ENCODE measurements at regions not wholly inside any gene's neighbourhood (a gene's known extent, or its start where the extent isn't known, plus 50 kb on each side); places are given as distances from the start of the nearest gene placed in this dataset.

DNA sequence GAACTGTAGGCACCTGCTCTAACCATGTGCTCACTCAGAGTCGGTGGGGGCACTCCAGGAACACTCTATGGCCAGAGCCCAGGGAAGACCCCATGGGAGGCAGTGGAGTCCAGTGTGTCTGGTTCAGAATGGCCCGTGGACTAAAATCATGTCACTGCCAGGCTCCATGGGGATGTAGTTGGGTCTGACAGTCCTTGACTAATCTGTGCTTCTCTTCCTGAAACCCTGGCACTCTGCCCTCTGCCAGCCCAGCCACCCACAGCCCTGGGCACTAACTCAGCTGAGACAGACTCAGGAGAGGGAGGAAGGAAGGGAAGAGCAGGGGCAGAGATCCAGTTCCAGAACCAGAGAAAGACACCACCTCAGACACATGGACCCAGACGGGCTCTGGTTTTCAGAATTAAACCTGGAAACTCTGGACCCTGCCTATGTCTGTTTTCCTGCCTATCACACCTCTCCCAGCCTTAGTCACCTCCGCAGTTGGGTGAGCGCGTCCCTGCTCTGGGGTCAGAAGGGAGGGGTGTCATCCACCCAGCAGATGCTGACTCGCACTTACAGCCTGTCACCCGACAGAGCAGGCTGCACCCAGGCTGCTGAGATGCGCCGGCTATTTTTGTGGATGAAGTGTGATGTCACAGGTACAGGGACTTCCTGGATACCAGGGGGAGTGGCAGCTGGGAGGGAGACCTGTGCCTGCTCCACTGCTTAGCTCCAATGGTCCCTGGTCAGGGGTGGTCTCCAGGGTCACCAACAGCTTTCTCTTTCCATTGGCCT lies 56.8 kb upstream of the INSYN1 start:
- no peaks in the 10 kb centered on the region for H3K9me3 ChIP-seq (ENCODE audit: severe bottlenecking)
- ATAC-seq (ENCODE audit: low read depth) (peak; percentile 49), DNase-seq (ENCODE audit: low spot score) (no peak)
- H3K27ac ChIP-seq (ENCODE audit: poor library complexity, severe bottlenecking), result no peak overlapping the region
- H3K27me3 ChIP-seq (ENCODE audit: insufficient read depth, poor library complexity, severe bottlenecking), result no peaks in the 10 kb centered on the region
- no peaks in the 10 kb centered on the region for H3K4me1 ChIP-seq (ENCODE audit: insufficient read depth, poor library complexity, severe bottlenecking)
- no peaks in the 10 kb centered on the region for H3K36me3 ChIP-seq (ENCODE audit: low read depth)
- H3K4me3 ChIP-seq (ENCODE audit: severe bottlenecking), result no peak overlapping the region
- TF ChIP-seq, protein P1, sequence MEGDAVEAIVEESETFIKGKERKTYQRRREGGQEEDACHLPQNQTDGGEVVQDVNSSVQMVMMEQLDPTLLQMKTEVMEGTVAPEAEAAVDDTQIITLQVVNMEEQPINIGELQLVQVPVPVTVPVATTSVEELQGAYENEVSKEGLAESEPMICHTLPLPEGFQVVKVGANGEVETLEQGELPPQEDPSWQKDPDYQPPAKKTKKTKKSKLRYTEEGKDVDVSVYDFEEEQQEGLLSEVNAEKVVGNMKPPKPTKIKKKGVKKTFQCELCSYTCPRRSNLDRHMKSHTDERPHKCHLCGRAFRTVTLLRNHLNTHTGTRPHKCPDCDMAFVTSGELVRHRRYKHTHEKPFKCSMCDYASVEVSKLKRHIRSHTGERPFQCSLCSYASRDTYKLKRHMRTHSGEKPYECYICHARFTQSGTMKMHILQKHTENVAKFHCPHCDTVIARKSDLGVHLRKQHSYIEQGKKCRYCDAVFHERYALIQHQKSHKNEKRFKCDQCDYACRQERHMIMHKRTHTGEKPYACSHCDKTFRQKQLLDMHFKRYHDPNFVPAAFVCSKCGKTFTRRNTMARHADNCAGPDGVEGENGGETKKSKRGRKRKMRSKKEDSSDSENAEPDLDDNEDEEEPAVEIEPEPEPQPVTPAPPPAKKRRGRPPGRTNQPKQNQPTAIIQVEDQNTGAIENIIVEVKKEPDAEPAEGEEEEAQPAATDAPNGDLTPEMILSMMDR (IDR thresholded peaks at IDR 0.05; ENCODE audit: poor library complexity, severe bottlenecking), result no peak

DNA sequence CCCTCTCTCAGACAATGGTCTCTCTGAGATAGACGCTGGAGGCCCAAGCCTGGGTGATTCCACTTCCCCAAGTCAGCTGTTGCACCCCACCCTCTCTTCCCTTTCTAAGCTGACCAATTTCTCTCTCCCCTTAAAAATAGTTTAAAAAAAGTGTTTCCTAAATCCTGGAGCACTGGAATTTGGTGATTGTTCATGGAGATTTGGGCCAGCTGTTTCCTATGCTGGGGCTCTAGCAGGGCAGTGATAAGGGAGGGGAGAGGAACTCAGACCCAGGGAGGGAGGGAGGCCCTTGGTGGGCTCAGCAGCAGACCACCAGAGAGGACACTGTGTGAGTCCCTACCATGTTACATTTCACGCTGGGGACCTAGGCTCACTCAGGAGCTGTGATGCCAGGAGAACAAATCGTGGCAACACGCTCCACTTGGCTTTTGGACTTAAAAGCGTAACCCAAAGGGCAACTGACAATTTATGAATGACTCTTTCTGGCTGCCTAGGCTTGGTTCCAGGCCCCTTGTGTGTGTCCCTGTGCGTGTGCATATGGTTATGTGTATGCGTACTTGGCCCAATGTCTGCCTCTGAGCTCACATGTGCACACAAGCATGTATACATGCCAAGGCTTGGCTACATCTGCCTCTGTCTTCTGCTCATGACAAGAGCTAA lies 59.8 kb upstream of the INSYN1 start:
- H3K36me3 ChIP-seq (ENCODE audit: low read depth), result no peaks in the 10 kb centered on the region
- H3K27me3 ChIP-seq (ENCODE audit: insufficient read depth, poor library complexity, severe bottlenecking), result no peaks in the 10 kb centered on the region
- no peak overlapping the region for H3K4me3 ChIP-seq (ENCODE audit: severe bottlenecking)
- no peak overlapping the region for H3K27ac ChIP-seq (ENCODE audit: poor library complexity, severe bottlenecking)
- H3K4me1 ChIP-seq (ENCODE audit: insufficient read depth, poor library complexity, severe bottlenecking), result no peaks in the 10 kb centered on the region
- no peak for DNase-seq (ENCODE audit: low spot score)
- no peaks in the 10 kb centered on the region for H3K9me3 ChIP-seq (ENCODE audit: severe bottlenecking)
- TF ChIP-seq, protein P1 (IDR thresholded peaks at IDR 0.05; ENCODE audit: poor library complexity, severe bottlenecking), result no peak
- ATAC-seq (ENCODE audit: low read depth), result no peak

DNA sequence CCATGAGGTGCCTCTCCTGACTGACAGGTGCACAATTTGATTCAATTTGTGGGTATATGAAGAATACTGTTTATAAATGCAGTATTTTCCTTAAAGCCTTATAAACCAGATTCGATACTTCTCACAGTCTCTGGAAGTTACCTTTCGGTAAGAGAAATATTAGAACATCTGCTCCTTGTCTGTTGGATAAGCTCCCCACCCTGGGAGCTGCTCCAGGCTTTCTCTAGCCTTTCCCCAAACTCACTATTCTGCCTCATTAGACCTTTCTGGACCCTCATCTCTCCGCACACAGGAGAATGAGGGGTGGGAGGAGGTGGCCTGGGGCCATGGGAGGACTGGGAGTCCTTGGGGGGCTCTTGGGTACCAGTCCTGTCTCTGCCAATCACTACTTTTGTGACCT lies 59.8 kb upstream of the TBC1D21 start:
- TF ChIP-seq, protein P1 (IDR thresholded peaks at IDR 0.05; ENCODE audit: poor library complexity, severe bottlenecking), result no peak
- Histone ChIP-seq H3K4me3 (ENCODE audit: severe bottlenecking) (no peak overlapping the region), H3K27ac (ENCODE audit: poor library complexity, severe bottlenecking) (no peak overlapping the region), H3K27me3 (ENCODE audit: insufficient read depth, poor library complexity, severe bottlenecking) (no peaks in the 10 kb centered on the region), H3K36me3 (ENCODE audit: low read depth) (no peaks in the 10 kb centered on the region), H3K9me3 (ENCODE audit: severe bottlenecking) (no peaks in the 10 kb centered on the region), H3K4me1 (ENCODE audit: insufficient read depth, poor library complexity, severe bottlenecking) (no peaks in the 10 kb centered on the region)
- DNase-seq (ENCODE audit: low spot score) (no peak), ATAC-seq (ENCODE audit: low read depth) (no peak)

DNA sequence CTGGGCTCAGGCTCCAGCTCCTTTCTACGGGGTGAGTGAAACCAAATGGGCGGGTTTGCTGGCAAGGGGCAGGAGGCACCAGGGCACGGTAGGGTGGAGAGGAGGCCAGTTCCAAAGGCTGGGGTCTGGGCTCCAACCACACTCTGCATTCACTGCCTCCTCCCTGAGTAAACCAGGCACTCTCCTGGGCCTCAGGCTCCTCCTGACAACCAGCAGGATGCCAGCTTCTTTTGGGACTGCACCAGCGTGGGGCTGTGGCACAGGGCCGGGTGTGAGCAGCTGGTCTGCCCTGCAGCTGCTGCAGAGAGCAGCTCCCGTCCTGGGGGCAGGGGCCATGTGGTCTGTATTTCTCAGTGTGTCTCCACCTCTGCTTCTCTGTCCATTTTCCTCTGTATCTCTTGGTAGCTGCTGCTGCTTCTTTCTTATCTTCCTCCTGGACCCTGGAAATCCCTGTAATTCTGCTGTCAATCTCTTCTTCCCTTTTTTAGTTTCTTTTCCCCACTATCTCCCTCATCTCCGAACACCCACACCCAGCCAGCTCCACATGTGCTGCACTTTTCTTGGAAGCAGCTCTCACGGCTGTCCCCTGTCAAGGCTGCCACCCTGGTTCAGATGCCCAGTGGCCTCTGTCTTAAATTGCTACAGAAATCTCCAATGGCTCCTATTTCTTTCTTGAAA lies 54.9 kb upstream of the TBC1D21 start:
- Histone ChIP-seq H3K4me3 (ENCODE audit: severe bottlenecking) (no peak overlapping the region), H3K36me3 (ENCODE audit: low read depth) (no peaks in the 10 kb centered on the region), H3K9me3 (ENCODE audit: severe bottlenecking) (no peaks in the 10 kb centered on the region), H3K27me3 (ENCODE audit: insufficient read depth, poor library complexity, severe bottlenecking) (no peaks in the 10 kb centered on the region), H3K27ac (ENCODE audit: poor library complexity, severe bottlenecking) (no peak overlapping the region), H3K4me1 (ENCODE audit: insufficient read depth, poor library complexity, severe bottlenecking) (no peaks in the 10 kb centered on the region)
- DNase-seq (ENCODE audit: low spot score) (no peak), ATAC-seq (ENCODE audit: low read depth) (0 out of 3 replicates have a peak, but pooled peaks have one; percentile 13)
- TF ChIP-seq, protein P1 (IDR thresholded peaks at IDR 0.05; ENCODE audit: poor library complexity, severe bottlenecking), result no peak
